ENCODE measurements at regions not wholly inside any gene's neighbourhood (a gene's known extent, or its start where the extent isn't known, plus 50 kb on each side); places are given as distances from the start of the nearest gene placed in this dataset.

- TF ChIP-seq EZH2 (IDR thresholded peaks at IDR 0.05; ENCODE audit: low read depth) (no peak), CTCF (conservative IDR thresholded peaks at IDR 0.05) (no peak)
Measured at GRCh38 chr6:14871221-14871620, 374.6 kb upstream of the JARID2 start.
